ENCODE measurements at regions not wholly inside any gene's neighbourhood (a gene's known extent, or its start where the extent isn't known, plus 50 kb on each side); places are given as distances from the start of the nearest gene placed in this dataset.
"Not testable (repeated sequence)": the region's sequence is repeated elsewhere in the genome, so short reads cannot be mapped to it uniquely, and the experiment has no call there.

DNA sequence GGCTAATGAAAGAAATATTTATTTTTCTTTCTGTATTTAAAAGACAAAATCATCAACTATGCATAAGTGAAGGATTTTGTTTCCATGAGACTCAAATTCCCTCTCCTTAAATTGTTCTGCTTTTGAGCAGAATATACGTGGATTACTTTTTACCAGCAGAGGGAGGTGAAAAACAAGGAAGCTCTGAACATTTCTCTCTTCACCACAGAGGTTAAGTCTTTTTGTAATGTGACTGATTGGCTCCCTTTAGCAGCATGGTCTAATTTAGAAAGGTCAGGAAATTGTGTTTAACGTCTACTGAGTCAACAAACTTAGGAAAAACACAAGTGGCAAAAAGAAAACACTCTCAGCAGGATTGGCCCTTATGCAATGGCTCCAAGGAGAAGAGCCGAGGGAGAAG, 55.1 kb upstream of the F9 start:
- peak; percentile 8 for DNase-seq

DNA sequence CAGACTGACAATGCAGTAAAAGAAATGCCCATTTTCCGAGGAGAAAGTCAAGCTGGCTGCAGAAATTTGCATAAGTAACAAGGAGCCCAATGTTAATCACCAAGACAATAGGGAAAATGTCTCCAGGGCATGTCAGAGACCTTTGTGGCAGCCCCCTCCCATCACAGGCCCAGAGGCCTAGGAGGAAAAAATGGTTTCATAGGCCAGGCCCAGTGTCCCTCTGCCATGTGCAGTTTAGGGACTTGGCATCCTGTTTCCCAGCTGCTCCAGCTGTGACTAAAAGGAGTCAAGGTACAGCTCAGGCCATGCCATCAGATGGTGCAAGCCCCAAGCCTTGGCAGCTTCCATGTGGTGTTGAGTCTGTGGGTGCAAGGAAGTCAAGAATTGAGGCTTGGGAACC, 68.6 kb upstream of the F9 start:
- not testable (repeated sequence) for DNase-seq

DNA sequence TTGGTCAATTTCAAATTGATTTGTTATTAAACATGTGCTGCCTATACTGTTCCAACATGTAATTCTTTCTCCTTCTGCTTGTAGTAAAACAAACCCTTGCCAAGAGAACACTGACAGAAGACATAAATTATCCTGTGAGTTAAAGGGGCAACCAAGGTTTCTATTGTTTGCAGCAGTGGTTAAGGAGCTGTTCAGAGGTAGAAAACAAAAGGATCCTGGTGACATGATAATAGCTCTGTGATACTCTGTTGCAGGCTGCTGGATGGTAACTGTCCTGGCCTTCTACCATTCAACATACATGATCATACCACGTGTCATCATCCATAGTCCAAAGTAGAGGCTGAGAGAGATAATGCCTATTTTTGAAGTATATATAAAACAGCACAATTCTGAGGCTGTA, 75.8 kb upstream of the F9 start:
- no peak for DNase-seq

DNA sequence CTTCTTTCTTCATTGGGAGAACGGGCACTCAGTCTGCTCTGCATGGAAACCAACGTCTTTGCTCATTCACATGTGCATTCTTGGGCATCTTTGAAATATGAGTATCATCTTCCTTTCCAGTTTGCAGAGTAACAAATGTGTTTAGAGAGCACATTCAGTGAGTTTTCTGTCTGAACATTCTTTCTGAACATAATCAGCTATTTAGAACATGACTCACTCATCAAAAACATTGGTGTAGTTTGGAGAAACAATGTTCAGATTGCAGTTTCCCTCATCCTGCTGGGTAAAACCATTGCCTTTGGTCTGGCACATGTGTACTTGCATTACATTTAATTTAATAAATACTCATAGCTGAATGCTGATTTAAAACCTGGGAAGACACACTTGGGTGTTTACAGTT, 81.5 kb upstream of the F9 start:
- DNase-seq = no peak

DNA sequence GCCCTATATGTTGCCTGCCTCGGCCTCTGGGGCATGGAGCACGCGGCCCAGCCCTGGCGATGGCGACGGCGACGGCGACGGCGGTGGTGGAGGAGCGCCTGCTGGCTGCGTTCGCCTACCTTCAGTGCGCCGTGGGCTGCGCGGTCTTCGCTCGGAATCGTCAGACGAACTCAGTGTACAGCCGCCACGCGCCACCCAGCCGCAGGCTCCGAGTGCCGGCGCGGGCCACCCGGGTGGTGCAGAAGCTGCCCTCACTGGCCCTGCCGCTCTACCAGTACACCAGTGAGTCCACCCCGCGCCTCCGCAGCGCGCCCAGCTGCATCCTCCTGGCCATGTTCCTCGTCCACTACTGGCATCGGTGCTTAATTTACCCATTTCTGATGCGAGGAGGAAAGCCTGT, 83.7 kb upstream of the F9 start:
- no peak for DNase-seq

DNA sequence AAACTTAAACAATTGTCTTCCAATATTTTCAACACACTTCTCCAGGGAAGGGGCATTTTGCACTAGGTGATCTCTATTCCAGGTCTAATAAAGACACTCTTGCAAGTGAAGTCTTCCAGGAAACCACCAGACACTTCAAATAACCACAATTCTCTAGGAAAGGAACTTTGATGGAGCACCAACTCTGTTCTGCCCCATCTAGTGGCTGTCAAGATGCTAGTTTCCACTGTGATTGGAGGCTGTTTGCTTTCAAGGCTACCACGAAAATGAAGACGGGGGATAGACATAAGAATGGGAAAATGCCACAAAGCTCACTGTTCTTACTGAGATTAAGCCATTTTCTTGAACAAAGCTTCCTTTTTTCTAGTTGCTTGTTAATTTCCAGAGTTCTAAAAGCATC, 100.6 kb upstream of the F9 start:
- no peak for DNase-seq

DNA sequence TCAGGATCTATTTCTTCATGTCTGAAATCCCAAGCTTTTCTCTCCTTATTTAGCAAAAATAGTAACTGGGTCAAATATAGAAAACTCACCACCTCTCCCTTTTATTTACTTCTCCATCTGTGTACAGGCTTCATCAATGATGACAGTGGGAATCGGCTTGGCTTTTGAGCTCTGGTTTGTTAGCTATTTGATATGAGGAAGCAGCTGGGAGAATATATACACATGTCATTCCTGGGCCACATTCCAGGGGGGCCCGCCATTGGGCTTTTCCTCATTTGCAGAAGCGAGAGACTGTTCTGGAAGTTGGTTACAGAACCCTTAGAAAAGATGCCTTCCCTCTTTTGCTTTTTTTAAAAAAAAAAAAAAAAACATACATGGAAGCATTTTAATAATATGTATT, 107.4 kb upstream of the F9 start:
- no peak for DNase-seq

DNA sequence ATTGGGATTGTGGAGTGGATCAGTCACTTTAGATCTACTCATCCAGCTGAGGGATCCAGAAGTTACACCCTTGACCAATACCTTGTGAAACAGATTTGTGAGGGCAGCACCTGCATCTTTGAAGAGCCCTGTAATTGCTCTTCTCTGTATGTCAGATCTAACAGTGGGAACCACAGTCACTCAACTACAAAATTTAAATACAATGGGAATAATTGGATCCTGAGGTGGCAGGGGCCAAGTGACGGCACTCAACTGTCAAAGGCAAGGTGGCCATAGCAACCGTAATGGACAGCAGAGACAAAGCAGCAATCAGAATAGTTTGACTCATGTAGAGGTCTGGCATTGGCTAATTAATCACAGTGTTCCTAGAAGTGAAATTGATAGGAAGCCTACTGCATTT, 132.3 kb upstream of the F9 start:
- DNase-seq = not testable (repeated sequence)

DNA sequence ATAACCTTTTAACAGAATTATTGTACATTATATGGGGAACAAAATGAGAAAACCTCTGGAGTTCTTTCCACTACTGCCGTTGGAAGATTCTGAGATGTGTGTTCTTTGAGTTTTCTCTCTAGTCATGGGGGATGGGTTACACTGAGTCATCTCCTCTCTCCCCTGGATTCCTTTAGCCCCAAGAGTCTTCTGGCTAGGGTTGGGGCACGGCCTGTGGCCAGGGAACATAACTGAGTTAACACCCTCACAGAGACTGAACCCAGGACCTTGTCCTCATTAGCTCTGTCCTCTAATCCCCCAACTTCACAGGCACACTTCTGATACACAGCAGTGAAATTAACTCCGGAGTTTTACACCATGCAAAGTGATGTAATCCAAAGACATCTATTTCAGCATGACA, 142.3 kb upstream of the F9 start:
- DNase-seq = no peak

DNA sequence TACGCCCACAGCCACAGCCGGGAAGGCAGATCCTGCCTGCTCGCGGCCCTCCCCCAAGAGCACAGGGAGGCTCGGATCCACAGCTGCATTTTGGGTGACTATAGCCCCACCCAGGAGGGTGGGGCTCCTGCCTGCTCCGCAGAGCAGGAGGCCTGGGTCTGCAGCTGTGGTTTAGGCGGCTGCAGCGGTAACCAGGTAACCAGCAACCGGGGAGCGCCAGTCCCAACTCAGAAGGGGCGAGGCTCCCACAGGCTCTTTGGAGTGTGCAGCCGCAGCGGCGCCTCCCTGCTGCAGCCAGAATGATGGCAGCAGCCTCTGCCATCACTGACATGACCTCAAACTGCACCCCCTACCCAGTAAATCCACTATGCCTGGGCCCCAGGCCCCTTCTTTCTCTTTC, 148.0 kb upstream of the F9 start:
- no peak for DNase-seq

DNA sequence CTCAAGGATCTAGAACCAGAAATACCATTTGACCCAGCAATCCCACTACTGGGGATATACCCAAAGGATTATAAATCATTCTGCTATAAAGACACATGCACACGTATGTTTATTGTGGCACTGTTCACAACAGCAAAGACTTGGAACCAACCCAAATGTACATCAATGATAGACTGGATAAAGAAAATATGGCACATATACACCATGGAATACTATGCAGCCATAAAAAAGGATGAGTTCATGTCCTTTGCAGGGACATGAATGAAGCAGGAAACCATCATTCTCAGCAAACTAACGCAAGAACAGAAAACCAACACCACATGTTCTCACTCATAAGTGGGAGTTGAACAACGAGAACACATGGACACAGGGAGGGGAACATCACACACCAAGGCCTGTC, 154.0 kb upstream of the F9 start:
- not testable (repeated sequence) for DNase-seq

DNA sequence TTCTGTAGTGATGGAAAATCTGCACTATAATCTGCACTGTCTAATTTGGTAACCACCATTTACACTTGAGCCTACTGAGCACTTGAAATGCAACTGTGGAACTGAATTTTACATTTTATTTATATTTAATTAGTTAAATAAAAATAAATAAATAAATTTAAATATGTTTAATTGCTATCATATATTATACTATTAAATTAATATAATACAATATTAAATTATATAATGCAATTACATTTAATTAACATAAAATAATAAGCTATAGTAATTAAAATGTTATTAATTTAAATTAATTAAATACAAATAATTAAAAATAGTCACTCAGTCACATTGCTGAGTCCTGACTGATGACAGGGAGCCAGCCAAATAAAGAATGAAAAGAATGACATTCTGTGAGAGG, 170.2 kb upstream of the F9 start:
- no peak for DNase-seq

DNA sequence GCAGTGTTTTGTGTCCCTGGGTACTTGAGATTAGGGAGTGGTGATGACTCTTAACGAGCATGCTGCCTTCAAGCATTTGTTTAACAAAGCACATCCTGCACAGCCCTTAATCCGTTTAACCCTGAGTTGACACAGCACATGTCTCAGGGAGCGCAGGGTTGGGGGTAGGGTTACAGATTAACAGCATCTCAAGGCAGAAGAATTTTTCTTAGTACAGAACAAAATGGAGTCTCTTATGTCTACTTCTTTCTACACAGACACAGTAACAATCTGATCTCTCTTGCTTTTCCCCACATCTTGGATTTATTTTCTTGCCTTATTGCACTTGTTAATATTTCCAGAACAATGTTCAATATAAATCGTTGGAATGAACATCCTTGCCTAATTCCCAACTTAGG, 187.9 kb upstream of the F9 start:
- not testable (repeated sequence) for DNase-seq

DNA sequence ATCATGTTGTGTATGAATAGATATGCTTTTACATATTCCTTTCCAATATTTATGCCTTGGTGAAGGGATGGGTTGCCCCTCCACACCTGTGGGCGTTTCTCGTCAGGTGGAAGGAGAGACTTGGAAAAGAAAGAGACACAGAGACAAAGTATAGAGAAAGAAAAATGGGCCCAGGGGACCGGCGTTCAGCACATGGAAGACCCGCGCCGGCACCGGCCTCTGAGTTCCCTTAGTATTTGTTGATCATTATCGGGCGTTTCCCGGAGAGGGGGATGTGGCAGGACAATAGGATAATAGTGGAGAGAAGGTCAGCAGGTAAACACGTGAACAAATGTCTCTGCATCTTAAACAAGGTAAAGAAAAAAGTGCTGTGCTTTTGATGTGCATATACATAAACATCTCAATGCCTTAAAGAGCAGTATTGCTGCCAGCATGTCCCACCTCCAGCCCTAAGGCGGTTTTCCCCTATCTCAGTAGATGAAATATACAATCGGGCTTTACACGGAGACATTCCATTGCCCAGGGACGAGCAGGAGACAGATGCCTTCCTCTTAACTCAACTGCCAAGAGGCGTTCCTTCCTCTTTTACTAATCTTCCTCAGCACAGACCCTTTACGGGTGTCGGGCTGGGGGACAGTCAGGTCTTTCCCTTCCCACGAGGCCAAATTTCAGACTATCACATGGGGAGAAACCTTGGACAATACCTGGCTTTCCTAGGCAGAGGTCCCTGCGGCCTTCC, 188.5 kb upstream of the F9 start:
- peak; percentile 15 for DNase-seq

DNA sequence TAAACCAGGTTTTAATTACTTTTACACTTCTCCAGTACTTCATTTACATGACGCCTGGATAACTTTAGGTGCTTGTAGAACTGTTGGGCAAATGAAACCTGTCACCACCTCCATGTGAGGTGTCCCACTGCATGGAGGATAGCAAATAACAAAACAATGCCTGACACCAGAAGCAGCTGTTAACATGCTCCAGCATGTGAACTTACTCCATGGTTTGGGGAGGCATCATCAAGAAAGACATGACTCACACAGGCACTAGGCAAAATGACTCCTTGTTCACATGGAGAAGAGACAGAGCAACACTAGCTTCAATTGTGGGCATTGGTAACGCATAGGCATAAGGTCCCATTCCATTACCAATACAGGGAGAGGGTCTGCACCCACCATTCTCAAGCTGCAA, 198.1 kb upstream of the F9 start:
- DNase-seq = no peak

DNA sequence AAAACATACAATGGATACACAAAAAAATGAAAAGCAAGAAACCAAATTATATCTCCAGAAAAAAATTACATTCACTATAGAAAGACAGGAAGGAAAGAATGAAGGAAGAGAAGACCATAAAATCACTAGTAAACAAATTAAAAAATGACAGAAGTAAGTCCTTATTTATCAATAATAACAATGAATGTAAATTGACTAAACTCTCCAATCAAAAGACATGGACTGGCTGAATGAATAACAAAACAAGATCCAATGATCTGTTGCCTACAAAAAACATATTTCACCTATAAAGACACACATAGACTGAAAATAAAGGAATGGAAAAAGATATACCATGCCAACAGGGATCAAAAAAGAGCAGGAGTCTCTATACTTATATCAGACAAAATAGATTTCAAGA, 203.2 kb upstream of the F9 start:
- DNase-seq = no peak

DNA sequence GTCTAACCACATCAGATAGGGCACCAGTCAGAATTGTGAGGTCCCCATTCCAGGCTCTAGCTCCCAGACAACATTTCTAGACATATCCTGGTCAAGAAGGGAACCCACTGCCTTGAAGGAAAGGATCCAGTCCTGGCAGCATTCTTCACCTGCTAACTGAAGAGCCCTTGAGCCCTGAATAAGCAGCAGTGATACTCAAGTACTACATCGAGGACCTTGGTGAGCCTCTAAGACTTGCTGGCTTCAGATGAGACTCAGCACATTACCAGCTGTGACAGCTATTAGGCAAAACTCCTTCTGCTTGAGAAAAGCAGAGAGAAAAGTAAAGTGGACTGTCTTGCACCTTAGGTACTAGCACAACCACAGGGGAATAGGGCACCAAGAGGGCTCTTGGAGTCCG, 205.8 kb upstream of the F9 start:
- DNase-seq = no peak

DNA sequence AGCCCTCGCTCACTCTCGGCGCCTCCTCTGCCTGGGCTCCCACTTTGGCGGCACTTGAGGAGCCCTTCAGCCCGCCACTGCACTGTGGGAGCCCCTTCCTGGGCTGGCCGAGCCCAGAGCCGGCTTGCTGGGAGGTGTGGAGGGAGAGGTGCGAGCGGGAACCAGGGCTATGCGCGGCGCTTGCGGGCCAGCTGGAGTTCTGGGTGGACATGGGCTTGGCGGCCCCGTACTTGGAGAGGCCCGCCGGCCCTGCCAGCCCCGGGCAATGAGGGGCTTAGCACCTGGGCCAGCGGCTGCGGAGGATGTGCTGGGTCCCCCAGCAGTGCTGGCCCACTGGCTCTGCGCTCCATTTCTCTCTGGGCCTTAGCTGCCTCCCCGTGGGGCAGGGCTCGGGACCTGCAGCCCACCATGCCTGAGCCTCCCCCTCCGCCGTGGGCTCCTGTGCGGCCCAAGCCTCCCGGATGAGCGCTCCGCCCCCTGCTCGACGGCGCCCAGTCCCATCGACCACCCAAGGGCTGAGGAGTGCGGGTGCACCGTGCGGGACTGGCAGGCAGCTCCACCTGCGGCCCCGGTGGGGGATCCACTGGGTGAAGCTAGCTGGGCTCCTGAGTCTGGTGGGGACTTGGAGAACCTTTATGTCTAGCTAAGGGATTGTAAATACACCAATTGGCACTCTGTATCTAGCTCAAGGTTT, 209.7 kb upstream of the F9 start:
- DNase-seq = not testable (repeated sequence)

DNA sequence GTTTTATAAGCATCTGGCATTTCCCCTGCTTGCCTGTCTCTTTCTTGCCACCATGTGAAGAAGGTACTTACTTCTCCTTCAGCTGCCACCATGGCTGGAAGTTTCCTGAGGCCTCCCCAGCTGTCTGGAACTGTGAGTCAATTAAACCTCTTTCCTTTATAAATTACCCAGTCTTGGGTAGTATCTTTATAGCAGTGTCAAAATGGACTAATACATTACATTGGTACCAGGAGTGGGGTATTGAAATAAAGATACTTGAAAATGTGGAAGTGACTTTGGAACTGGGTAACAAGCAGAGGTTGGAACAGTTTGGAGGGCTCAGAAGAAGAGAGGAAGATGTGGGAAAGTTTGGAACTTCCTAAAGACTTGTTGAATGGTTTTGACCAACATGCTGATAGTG, 223.9 kb upstream of the F9 start:
- not testable (repeated sequence) for DNase-seq

DNA sequence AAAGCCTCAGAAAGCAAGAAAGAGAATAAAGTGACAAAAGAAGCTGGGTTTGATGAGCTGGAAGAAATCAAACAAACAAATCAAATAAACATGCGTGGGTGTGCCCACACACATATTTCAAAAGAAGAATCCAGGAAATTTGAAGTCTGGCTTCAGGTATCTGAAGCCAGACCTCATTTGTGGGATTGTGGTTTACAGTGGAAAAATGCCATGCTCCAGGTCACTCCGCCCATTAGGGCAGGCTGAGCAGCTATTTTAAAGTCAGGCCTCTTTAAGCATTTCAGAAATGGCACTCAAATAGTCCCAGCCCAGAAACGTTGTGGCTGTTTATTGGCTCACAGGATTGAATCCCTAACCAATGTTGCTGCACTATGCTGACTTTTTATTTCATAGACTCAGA, 226.1 kb upstream of the F9 start:
- no peak for DNase-seq

DNA sequence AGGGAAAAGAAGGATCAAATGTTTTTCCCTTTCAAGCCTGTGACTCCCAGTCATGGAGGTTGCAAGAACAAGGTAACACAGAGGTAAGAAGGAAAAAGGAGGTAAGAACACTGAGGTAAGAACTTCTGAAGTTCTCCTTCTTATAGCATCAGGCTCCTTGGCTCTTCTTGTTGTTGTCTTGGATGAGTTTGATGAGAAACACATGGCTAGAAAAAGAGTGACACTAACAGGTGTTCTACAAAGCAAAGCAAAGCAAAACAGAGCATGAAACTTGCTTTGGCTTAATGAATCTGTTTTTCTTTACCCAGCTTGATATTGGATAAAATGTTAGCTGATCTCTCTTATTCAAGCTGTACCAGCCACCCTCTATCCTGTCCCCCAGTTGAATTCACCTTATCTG, 231.2 kb upstream of the F9 start:
- DNase-seq = no peak

DNA sequence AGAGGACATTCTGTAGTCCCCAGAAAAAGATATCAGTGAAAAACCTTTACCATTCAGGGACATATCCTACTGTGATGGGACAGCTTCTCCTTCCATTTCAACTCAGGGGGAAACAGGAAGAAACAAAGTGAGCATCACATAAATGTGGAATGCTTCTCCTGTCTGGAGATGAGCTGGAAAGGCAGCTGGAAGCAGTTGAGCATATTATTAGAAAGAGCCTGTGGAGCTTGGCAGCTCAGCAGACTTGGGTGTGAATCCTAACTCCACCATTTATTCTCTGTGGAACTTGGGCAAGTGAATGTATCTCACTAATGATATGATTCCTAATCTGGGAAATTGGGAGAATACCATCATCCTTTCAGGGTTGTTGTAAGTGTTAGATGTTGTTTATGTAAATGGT, 232.1 kb upstream of the F9 start:
- no peak for DNase-seq

DNA sequence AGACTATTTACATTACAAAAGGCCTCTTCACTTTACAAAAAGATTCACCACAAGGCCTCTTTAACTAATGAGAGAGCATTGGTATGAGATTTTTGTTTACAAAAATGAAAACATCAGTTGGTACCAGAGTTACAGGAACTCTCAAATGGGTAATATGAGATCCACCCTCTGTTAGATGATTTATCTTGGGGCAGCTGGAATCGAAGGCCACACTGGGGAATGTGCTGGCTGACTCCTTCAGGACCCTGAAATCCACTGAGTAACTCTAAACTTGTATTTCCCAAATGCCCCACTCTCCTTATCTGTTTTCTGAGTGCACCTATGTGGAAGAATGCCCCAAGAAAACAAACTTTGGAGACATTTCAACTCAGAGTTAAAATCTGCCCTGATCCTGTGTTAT, 232.9 kb upstream of the F9 start:
- no peak for DNase-seq

DNA sequence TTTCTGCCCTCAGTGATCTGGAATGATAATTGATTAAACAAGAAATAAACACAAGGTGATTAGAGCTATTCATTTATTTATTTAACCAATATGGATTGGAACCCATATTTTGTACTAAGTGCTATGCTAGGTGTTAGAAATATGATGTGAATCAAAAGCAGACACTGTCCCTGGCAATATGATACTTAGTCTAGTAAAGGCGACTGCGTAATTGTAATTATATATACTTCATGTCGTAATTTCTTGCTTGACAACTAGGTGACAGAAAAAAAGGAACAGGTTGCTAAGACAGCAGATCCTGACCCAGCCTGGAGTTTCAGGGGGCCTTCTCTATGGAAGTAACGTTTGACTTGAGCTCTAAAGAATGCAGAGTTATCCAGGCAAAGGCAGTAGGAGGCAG, 236.5 kb upstream of the F9 start:
- no peak for DNase-seq

DNA sequence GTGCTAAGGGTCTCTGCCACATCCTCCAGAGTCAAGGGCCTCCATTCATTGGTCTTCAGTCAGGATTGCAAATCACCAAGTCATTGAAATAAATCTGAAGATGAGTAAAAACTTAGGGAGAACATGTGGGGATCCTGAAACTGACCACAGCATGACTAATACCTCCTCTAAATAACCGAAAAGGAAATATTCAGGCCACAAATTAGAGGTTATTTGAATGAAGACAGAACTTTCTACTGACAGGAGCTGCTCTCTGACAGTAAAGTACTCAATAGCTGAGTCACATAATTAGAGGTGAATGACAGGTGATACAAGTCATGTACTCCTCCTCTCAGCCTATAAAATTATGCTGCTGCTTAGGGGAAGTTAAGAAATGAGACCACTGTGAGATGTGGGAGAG, 240.2 kb upstream of the F9 start:
- DNase-seq = no peak
